ENCODE measurements at regions not wholly inside any gene's neighbourhood (a gene's known extent, or its start where the extent isn't known, plus 50 kb on each side); places are given as distances from the start of the nearest gene placed in this dataset.

- TF ChIP-seq, protein P1, sequence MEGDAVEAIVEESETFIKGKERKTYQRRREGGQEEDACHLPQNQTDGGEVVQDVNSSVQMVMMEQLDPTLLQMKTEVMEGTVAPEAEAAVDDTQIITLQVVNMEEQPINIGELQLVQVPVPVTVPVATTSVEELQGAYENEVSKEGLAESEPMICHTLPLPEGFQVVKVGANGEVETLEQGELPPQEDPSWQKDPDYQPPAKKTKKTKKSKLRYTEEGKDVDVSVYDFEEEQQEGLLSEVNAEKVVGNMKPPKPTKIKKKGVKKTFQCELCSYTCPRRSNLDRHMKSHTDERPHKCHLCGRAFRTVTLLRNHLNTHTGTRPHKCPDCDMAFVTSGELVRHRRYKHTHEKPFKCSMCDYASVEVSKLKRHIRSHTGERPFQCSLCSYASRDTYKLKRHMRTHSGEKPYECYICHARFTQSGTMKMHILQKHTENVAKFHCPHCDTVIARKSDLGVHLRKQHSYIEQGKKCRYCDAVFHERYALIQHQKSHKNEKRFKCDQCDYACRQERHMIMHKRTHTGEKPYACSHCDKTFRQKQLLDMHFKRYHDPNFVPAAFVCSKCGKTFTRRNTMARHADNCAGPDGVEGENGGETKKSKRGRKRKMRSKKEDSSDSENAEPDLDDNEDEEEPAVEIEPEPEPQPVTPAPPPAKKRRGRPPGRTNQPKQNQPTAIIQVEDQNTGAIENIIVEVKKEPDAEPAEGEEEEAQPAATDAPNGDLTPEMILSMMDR (IDR thresholded peaks at IDR 0.05; ENCODE audit: low read depth, low read length): no peak
Observed at GRCh38 chr2:204012072-204012653, 75.6 kb downstream of the ICOS start.

GRCh38 chr2:204015118-204015843, 78.7 kb downstream of the ICOS start:
- no peaks in the 10 kb centered on the region for H3K9me3 ChIP-seq (ENCODE audit: low read depth)
- H3K4me3 ChIP-seq: no peak overlapping the region
- peak in 1 of 2 donors; percentile 6 for DNase-seq (ENCODE audit: low read depth in 1 of 2, low spot score in 1 of 2)
- TF ChIP-seq, protein P1 (IDR thresholded peaks at IDR 0.05; ENCODE audit: low read depth, low read length): no peak
- no peak overlapping the region for H3K27ac ChIP-seq
- no peaks in the 10 kb centered on the region for H3K27me3 ChIP-seq
- no peaks in the 10 kb centered on the region for H3K36me3 ChIP-seq
- H3K4me1 ChIP-seq (ENCODE audit: low read depth): no peaks in the 10 kb centered on the region

More at GRCh38 chr2:204012072-204012653, 75.6 kb downstream of the ICOS start:
- H3K9me3 ChIP-seq (ENCODE audit: low read depth): no peaks in the 10 kb centered on the region
- H3K4me1 ChIP-seq (ENCODE audit: low read depth): no peaks in the 10 kb centered on the region
- no peak overlapping the region for H3K27ac ChIP-seq
- no peak for DNase-seq (ENCODE audit: low read depth in 1 of 2, low spot score in 1 of 2)
- H3K4me3 ChIP-seq: no peak overlapping the region
- no peaks in the 10 kb centered on the region for H3K27me3 ChIP-seq
- H3K36me3 ChIP-seq: no peaks in the 10 kb centered on the region

DNA sequence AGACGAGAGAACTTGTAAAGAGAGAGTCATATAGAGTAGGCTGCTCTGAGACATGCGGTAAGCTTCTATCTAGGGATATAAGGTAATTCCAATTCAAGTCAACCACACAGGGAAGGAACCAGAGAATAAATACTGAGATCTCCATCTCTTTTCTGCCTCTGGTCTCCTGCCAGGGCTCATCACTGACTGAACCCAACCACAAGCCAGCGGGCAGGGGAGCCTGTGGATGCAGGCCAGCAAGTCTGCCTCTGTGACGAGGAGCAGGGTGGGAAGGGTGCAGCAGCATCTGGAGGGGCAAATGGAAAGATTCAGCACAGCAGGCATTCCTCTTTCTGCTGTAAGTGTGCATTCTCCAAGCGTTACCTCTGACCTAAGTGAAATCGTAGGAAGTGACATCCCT, 82.2 kb downstream of the ICOS start:
- TF ChIP-seq, protein P1 (IDR thresholded peaks at IDR 0.05; ENCODE audit: low read depth, low read length): no peak
- no peaks in the 10 kb centered on the region for H3K4me1 ChIP-seq (ENCODE audit: low read depth)
- no peaks in the 10 kb centered on the region for H3K36me3 ChIP-seq
- H3K4me3 ChIP-seq: no peak overlapping the region
- H3K9me3 ChIP-seq (ENCODE audit: low read depth): no peaks in the 10 kb centered on the region
- no peaks in the 10 kb centered on the region for H3K27me3 ChIP-seq
- no peak overlapping the region for H3K27ac ChIP-seq
- DNase-seq (ENCODE audit: low read depth in 1 of 2, low spot score in 1 of 2): no peak

DNA sequence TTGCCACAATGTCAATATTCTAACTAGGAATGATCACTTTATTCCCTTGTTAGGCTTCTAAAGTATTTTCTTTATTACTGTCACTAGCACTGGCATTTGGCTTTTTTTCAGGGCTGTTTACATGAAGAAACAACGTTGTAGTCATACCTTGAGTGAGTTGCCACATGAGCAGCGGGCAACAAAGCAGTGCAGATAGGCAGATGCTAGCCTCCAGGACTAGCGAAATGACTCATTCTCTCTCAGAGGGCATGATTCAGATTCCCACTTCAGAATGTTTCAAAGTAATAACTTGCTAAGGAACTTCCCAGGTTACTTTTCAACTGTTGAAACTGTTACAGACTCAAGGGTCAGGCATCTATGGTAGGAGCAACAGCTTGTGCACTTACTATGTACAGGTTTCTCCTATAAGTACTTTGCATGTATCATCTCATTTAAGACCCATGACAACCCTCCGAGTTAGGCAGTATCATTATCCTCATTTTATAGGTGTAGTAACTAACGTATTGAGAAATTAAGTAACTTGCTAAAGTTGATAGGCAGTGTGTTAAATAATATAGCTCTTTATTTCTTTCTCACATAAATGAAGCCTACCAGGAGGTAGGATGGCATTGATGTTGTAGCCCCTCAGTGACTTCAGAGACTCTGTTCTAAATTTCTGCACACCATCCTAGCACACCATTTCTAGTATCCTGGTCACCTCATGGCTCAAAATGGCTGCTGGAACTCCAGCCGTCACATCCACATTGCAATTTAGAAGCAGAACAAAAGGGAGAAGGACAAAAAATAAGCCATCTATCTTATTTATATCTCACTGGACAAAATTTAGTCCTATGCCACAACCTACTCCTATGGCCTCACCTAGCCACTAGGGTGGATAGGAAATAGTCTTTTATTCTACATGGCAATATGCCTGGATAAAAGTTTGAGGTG, 83.3 kb downstream of the ICOS start:
- no peaks in the 10 kb centered on the region for H3K36me3 ChIP-seq
- no peak for DNase-seq (ENCODE audit: low read depth in 1 of 2, low spot score in 1 of 2)
- no peaks in the 10 kb centered on the region for H3K4me1 ChIP-seq (ENCODE audit: low read depth)
- H3K9me3 ChIP-seq (ENCODE audit: low read depth): no peaks in the 10 kb centered on the region
- H3K27me3 ChIP-seq: no peaks in the 10 kb centered on the region
- H3K4me3 ChIP-seq: no peak overlapping the region
- TF ChIP-seq, protein P1 (IDR thresholded peaks at IDR 0.05; ENCODE audit: low read depth, low read length): no peak
- no peak overlapping the region for H3K27ac ChIP-seq

DNA sequence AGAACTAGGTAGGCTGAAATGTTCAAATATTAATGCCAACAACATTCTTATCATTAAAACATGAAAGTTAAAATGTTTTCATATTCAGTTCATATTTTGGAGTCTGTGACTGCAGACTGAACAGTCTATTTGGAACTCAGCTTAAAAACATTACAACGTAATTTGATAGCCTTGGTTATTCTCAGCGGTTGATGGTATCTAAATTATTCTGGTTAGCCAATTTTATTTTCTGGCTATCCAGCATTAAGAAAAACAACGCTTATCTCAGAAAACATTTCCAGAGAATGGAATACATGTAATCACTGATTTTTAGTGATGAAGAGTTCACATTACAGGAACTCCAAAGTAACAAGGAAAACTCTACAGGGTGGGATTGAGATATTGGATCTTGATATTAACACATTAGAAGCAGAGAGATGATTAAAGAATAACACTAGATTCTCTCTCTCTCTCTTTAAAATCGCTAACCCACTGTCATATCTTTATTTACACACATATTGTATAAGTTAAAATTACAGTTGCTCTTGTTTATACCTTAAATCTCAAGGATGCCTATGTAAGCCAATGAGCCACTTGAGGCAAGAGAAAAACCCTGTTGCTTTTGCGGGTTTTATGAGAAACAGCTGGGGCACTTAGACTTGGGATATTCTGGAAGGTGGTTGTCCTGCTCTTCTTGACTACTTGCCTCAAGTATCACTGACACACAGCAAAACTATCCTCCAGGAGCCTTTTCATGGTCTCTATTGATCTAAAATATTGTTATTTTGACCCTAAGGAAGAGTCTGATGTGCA, 84.9 kb downstream of the ICOS start:
- Histone ChIP-seq H3K4me1 (ENCODE audit: low read depth) (no peaks in the 10 kb centered on the region), H3K9me3 (ENCODE audit: low read depth) (no peaks in the 10 kb centered on the region), H3K4me3 (no peak overlapping the region), H3K27ac (no peak overlapping the region), H3K27me3 (no peaks in the 10 kb centered on the region), H3K36me3 (no peaks in the 10 kb centered on the region)
- TF ChIP-seq, protein P1 (IDR thresholded peaks at IDR 0.05; ENCODE audit: low read depth, low read length): no peak
- DNase-seq (ENCODE audit: low read depth in 1 of 2, low spot score in 1 of 2): no peak
